Testis (tissue), 2 donors: ENCODE measurements at regions not wholly inside any gene's neighbourhood (a gene's known extent, or its start where the extent isn't known, plus 50 kb on each side); places are given as distances from the start of the nearest gene placed in this dataset.
A peak's percentile ranks its signal among the peaks of the same experiment; 100 is the strongest.

ENCODE experiments used
- DNase-seq: peaks from one replicate; pipeline ENCODE4 v3.0.0-alpha.2; 2019
- H3K27ac ChIP-seq, 2 donors: fragments of 200-600 bp; sonication (generic); one replicate each; pipeline ENCODE4 v1.5.1; 2019
- H3K27me3 ChIP-seq: fragments of 200-600 bp; sonication (generic); one replicate; pipeline ENCODE4 v1.5.1; 2019
- H3K36me3 ChIP-seq: fragments of 200-600 bp; sonication (generic); one replicate; pipeline ENCODE4 v1.5.1; 2017; ENCODE audit warnings: low read depth; ENCODE audit errors: missing control alignments
- H3K4me1 ChIP-seq: fragments of 200-600 bp; sonication (generic); one replicate; pipeline ENCODE4 v1.5.1; 2019
- H3K4me3 ChIP-seq, 2 donors: fragments of 200-600 bp; sonication (generic); one replicate each; pipeline ENCODE4 v1.5.1; 2017 to 2019
- H3K9me3 ChIP-seq: fragments of 200-600 bp; sonication (generic); one replicate; pipeline ENCODE4 v1.5.1; 2017
- CTCF ChIP-seq, 3 experiments: fragments of 450-650 bp in 2 of 3; fragments of 200-600 bp in 1 of 3; sonication (generic) in 1 of 3; IDR thresholded peaks; one replicate each; pipeline ENCODE4 v1.5.1; 2016 to 2019; ENCODE audit warnings: antibody characterized with exemption in 3 of 3, mild to moderate bottlenecking in 2 of 3, moderate library complexity in 1 of 3
- POLR2A ChIP-seq: fragments of 450-650 bp; IDR thresholded peaks from one replicate; pipeline ENCODE4 v1.6.1; 2017; ENCODE audit warnings: antibody characterized with exemption, mild to moderate bottlenecking, moderate library complexity
- WGBS, 2 donors: methylation state at CpG; one replicate each; pipeline ENCODE4 v1.1.5; 2018; 5-methylcytosine and 5-hydroxymethylcytosine counted together
- intact Hi-C: fragments of 100-400 bp; cut with DNase I; formaldehyde crosslinking; loops from one replicate; pipeline ENCODE4 v1.15.1; 2023; ENCODE audit warnings: low total_unique reads

GRCh38 chr1:90840352-90840751, 123.2 kb upstream of the BARHL2 start:
- no peak for DNase-seq
- no peak overlapping the region for H3K4me3 ChIP-seq
- H3K27ac ChIP-seq = no peak overlapping the region
- WGBS, 2 donors = 48 to 49% methylated on average over 7 of the region's 7 CpGs
- intact Hi-C loops = no loop called here
- no peaks in the 10 kb centered on the region for H3K36me3 ChIP-seq
- TF ChIP-seq POLR2A (no peak), CTCF (IDR thresholded peaks at IDR 0.05) (no peak)
- no peaks in the 10 kb centered on the region for H3K27me3 ChIP-seq
- H3K4me1 ChIP-seq = peaks cover 5% of the 10 kb centered on the region
- no peaks in the 10 kb centered on the region for H3K9me3 ChIP-seq

GRCh38 chr1:90839323-90839722, 122.2 kb upstream of the BARHL2 start:
- DNase-seq = no peak
- Histone ChIP-seq H3K27ac (no peak overlapping the region), H3K9me3 (no peaks in the 10 kb centered on the region), H3K4me3 (no peak overlapping the region), H3K36me3 (no peaks in the 10 kb centered on the region), H3K4me1 (peaks cover 6% of the 10 kb centered on the region), H3K27me3 (no peaks in the 10 kb centered on the region)
- TF ChIP-seq POLR2A (no peak), CTCF (IDR thresholded peaks at IDR 0.05) (no peak)
- intact Hi-C loops = no loop called here
- WGBS, 2 donors = 55 to 65% methylated on average over 5 of the region's 5 CpGs

GRCh38 chr1:90838720-90839119, 121.6 kb upstream of the BARHL2 start:
- intact Hi-C loops = no loop called here

GRCh38 chr1:90837420-90837819, 120.3 kb upstream of the BARHL2 start:
- 64 to 69% methylated on average over 7 of the region's 7 CpGs for WGBS, 2 donors
- no peak overlapping the region for H3K4me3 ChIP-seq
- peaks cover 6% of the 10 kb centered on the region for H3K4me1 ChIP-seq
- no peak for DNase-seq
- H3K9me3 ChIP-seq = no peaks in the 10 kb centered on the region
- intact Hi-C loops = no loop called here
- TF ChIP-seq POLR2A = no peak
- H3K27me3 ChIP-seq = no peaks in the 10 kb centered on the region
- H3K27ac ChIP-seq = no peak overlapping the region
- H3K36me3 ChIP-seq = no peaks in the 10 kb centered on the region

More at GRCh38 chr1:90838720-90839119, 121.6 kb upstream of the BARHL2 start:
- Histone ChIP-seq H3K4me1 (peaks cover 6% of the 10 kb centered on the region), H3K27ac (no peak overlapping the region), H3K36me3 (no peaks in the 10 kb centered on the region), H3K4me3 (no peak overlapping the region), H3K9me3 (no peaks in the 10 kb centered on the region), H3K27me3 (no peaks in the 10 kb centered on the region)
- DNase-seq = no peak
- TF ChIP-seq CTCF (IDR thresholded peaks at IDR 0.05) (no peak), POLR2A (no peak)

GRCh38 chr1:90836345-90836679, 119.2 kb upstream of the BARHL2 start:
- DNase-seq = no peak
- H3K27me3 ChIP-seq = no peaks in the 10 kb centered on the region
- intact Hi-C loops = no loop called here
- H3K4me3 ChIP-seq = peak overlapping the region; percentile 45 to 47
- peak overlapping the region in 1 of 2 donors; percentile 8 for H3K27ac ChIP-seq
- WGBS, 2 donors = 11 to 27% methylated on average over 8 of the region's 8 CpGs
- H3K9me3 ChIP-seq = no peaks in the 10 kb centered on the region
- no peak for TF ChIP-seq POLR2A
- TF ChIP-seq CTCF (IDR thresholded peaks at IDR 0.05) = no peak
- H3K4me1 ChIP-seq = peaks cover 6% of the 10 kb centered on the region
- H3K36me3 ChIP-seq = no peaks in the 10 kb centered on the region
